SIG-M5 treated with dmso at 0.1 percent for 504 hours (cell line): ENCODE measurements at regions not wholly inside any gene's neighbourhood (a gene's known extent, or its start where the extent isn't known, plus 50 kb on each side); places are given as distances from the start of the nearest gene placed in this dataset.

Experiments
- DNase-seq: peaks from one replicate; lab custom pipeline; 2025; ENCODE audit not compliant: unreplicated experiment; lab: John Stamatoyannopoulos, UW

DNA sequence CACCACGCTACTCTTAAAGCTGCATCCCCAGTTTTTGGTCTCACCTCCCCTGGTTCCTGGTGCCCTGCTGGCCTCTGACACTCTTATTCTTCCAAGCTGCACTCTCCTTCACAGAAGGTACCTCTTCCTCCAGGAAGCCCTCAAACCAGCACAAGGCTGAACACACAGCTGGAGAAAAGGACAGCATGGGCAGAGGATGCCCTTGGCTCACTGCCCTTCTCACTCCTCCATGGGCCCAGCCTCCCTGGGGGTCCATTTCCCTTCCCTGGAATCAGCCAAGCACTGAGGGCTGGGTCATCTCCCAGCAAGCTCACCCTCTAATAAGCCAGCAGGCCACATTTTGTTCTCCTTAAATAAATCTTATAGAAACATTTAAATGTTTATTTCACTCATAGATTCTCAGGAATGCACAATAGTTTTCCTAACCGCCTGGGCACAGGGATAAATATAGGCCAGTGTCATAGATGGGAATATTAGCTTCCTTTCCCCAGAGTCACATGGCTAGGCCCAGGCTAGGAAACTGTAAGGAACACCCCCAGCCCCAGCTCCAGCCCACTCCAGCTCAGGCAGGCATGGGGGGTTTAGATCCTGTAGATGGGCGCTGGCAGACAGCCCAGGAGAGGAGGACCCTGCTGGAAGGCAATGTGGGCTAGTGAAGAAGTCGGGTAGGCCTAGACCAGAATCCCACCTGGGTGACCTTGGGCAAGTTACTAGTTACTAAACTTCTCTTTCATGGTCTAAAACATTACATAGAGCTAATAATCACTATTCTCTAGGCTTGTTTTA lies 51.5 kb downstream of the IRAG1 start:
- DNase-seq, result no peak

- peak; percentile 84 for DNase-seq
Observed at GRCh38 chr11:10641177-10641911, 52.2 kb downstream of the IRAG1 start.

- DNase-seq, result peak; percentile 58
Observed at GRCh38 chr11:10640308-10640707, 53.2 kb downstream of the IRAG1 start.

GRCh38 chr11:10639350-10639749 lies 54.2 kb downstream of the IRAG1 start:
- peak; percentile 70 for DNase-seq

GRCh38 chr11:10638316-10638925 lies 55.1 kb downstream of the IRAG1 start:
- no peak for DNase-seq

DNA sequence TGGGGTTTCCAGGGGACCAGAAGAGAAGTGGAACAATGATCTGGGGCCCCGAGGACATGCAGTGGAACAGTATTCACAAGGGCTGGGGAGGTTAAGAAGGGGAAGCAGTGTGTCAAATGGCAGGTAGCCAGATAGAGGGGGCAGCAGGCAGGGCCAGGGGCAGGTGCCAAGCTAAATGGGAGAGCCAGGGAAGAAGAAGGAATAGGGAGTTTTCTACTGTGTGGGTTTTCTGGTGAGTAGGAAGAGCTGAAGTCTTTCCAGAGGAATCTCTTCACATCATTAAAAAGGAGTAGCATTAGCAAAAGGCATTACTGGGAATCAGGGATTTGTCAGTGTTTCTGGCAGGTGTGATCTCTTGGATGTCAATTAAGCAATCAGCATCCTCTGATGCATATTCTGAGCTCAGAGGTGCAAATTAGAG lies 55.8 kb downstream of the IRAG1 start:
- DNase-seq, result no peak

- DNase-seq, result no peak
Observed at GRCh38 chr11:10634407-10634806, 59.1 kb downstream of the IRAG1 start.

- no peak for DNase-seq
Observed at GRCh38 chr11:10633261-10633660, 60.3 kb downstream of the IRAG1 start.

GRCh38 chr11:10632483-10632882 lies 61.1 kb downstream of the IRAG1 start:
- DNase-seq, result no peak

- no peak for DNase-seq
Observed at GRCh38 chr11:10631761-10632160, 61.8 kb downstream of the IRAG1 start.

DNA sequence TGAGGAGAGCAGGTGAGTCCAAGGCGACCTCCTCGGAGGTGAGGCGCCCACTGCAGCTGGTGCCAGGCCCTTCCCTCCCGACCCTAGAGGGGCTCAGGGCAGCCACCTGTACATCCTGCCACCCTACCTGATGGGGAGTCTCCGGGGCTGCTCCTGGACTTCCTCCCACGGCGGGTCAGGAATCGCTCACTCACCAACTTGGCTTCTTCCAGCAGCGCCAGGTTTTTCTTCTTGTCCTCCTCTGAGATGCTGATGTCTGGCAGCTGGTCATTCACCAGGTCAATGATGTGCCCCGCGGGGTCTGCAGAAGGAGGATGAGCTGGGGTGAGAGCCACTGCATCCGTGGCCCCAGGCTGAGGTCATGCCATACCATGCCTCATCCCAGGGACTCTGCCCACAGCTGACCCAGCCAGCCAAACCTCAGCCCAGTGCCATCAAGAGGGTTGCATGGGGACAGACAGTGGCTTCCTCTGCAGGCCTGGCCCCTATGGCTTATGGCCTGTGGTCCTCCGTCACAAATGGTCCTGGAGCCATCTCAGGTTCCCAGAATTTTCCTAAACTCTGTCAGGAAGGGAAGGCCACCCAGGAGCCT lies 61.0 kb upstream of the LYVE1 start:
- DNase-seq, result no peak

DNA sequence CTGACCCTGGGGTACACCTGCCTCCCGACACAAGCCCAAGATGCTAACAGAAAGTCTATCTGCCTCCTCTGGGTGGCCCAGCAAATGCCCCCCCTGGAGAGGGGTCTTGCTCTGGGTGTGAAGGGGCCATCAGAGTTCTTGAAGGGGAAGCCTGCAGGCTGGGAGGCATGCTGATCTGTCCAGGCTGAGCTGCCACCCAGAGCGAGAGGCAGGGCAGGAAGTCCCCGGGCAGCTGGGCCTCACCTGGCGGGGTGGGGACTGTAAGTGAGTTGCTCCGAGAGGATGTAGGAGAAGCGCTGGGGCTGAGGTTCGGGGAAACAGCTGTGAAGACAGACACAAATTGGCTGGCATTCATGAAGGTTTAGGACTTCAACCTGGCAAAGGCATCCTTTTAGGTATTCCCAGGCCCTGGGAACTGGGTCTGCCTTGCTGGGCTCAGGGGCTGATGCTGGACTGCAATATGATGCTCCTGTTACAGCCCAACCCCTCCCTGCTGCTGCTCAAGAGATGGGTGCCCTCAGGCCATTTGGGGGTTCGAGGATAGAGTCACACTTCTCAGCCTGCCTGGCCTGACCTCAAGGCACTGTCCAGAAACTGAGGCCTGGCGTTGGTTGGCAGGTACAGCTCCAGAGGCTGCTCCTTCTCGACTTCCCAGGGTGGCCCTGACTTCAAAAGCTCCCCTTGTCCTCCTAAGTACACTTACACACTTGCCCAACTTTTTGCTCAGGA lies 60.2 kb upstream of the LYVE1 start:
- DNase-seq, result no peak

GRCh38 chr11:10627816-10628215 lies 59.4 kb upstream of the LYVE1 start:
- no peak for DNase-seq

GRCh38 chr11:10627291-10627690 lies 58.8 kb upstream of the LYVE1 start:
- no peak for DNase-seq

- DNase-seq, result no peak
Observed at GRCh38 chr11:10625982-10626311, 57.5 kb upstream of the LYVE1 start.

DNA sequence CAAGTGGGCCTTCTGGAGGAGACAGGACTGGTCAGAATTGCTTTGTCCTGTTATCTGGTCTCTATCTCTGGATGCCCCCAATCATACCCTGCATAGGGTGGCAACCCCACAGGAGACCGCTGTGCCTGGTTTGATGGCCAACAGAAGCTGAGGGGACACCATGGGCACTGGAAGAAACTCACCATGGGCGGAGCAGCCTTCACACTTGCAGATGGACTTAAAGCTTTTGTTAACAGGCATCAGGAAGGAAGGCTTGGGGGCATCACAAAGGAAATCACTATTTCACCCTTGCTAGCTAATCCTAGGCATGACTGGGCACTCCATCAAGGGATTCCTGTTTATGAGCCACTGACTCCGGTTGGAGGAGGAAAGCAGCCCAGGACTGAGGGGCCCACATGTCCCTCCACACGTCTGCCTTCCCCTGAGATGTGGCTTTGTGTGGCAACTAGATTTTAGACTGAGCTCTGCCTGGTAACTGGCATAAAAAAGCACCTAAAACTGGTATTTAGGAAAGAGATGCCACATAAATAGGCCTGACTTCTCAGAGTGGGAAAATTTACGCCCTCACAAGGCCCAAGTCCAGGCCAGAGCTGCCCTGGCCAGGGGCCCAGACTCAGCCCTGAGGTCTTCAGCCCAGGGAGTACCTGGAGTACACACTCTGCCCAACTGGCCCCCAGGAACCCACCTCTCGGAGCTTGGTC lies 57.0 kb upstream of the LYVE1 start:
- DNase-seq, result no peak

DNA sequence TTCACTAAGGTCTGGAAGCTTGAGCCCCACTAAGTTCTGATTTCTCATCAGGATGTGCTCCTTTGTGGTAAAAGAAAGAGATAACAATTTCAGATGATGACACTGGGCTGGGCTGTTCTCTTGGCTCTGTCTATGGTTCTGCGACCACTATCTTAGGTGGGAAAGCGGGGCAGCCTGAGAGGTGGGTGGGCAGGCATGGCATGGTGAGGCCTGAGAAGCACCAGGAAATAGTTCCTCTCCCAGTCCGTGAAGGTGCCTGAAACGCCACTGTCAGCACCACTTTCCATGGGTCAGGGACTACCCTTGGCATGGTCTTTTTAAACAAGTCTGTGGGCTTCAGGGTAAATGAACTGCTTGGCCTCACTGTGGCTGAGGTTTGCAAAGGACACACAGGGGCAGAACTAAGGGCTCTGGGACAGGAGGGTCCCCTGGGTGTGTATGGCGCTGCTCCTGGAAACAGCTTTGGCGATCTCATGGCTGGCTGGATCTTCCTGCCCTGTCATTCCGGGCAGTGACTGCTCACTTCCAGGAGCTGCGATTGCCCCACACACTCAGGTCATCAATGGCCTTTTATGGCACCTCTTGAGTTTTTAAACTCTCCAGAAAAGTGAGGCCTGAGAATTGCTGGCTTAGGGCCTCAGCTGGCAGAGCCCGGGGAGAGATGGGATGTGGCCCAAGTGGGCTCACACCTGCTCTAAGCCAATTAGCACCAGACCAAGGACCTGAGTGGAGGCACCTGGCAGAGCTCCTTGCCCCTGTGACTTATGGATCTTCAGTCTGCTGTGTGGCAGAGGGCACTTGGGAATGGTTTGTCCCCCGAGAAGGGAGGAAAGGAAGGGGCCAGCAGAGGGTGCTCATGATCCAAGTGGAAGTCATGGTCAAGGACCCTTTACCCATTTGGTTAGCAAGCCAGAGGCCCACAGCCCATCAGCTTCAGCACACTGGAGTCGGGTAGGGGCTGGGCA lies 55.6 kb upstream of the LYVE1 start:
- no peak for DNase-seq

GRCh38 chr11:10622957-10623791 lies 54.7 kb upstream of the LYVE1 start:
- peak; percentile 91 for DNase-seq
